Common myeloid progenitor, CD34-positive (primary cell): ENCODE measurements at regions not wholly inside any gene's neighbourhood (a gene's known extent, or its start where the extent isn't known, plus 50 kb on each side); places are given as distances from the start of the nearest gene placed in this dataset.
"Not testable (repeated sequence)": the region's sequence is repeated elsewhere in the genome, so short reads cannot be mapped to it uniquely, and the experiment has no call there.

Experiments
- CTCF ChIA-PET: fragments of 350-600 bp; sonication (Branson Sonifier 250); formaldehyde crosslinking; loops from one replicate; lab custom pipeline; 2021; ENCODE audit warnings: antibody characterized with exemption; lab: Charles Lee
- POLR2A ChIA-PET: fragments of 350-600 bp; sonication (Branson Sonifier 250); formaldehyde crosslinking; loops from one replicate; lab custom pipeline; 2021; ENCODE audit warnings: antibody characterized with exemption; lab: Charles Lee
- DNase-seq, 3 donors: peaks; one replicate each; pipeline versions ENCODE4 v3.0.0 to v3.0.0-alpha.2; 2013
- H3K27ac ChIP-seq, 2 experiments: 1 replicate in 1 of 2; 2 replicates in 1 of 2; pipeline ENCODE4 v1.7.0; 2013; ENCODE audit warnings: inconsistent platforms in 2 of 2, low read length in 2 of 2, mild to moderate bottlenecking in 2 of 2, low read depth in 1 of 2, moderate library complexity in 1 of 2; ENCODE audit not compliant: severe bottlenecking in 2 of 2, insufficient read depth in 1 of 2, poor library complexity in 1 of 2
- H3K27me3 ChIP-seq, 5 experiments: replicated peaks in 2 of 5; 1 replicate in 3 of 5; 2 replicates in 2 of 5; pipeline versions ENCODE4 v1.6.1 to v1.7.0; 2013; ENCODE audit warnings: low read length in 4 of 5, mild to moderate bottlenecking in 2 of 5, moderate library complexity in 2 of 5, inconsistent platforms in 1 of 5; ENCODE audit not compliant: insufficient read depth in 5 of 5, control insufficient read depth in 4 of 5
- H3K36me3 ChIP-seq, 4 experiments: 1 replicate in 2 of 4; 2 replicates in 2 of 4; pipeline versions ENCODE4 v1.6.1 to v1.7.0; 2013; ENCODE audit warnings: low read length in 3 of 4, control low read depth in 1 of 4, mild to moderate bottlenecking in 1 of 4; ENCODE audit not compliant: control insufficient read depth in 4 of 4, insufficient read depth in 4 of 4
- H3K4me1 ChIP-seq, 4 experiments: 1 replicate in 3 of 4; 2 replicates in 1 of 4; pipeline versions ENCODE4 v1.6.1 to v1.7.1; 2013; ENCODE audit warnings: low read length in 3 of 4, mild to moderate bottlenecking in 3 of 4, control low read depth in 1 of 4, inconsistent platforms in 1 of 4, moderate library complexity in 1 of 4; ENCODE audit not compliant: control insufficient read depth in 4 of 4, insufficient read depth in 4 of 4; ENCODE audit errors: control extremely low read depth in 1 of 4
- H3K4me3 ChIP-seq, 7 experiments: 1 replicate in 4 of 7; 2 replicates in 3 of 7; pipeline versions ENCODE4 v1.5.1 to v1.7.0; 2013; ENCODE audit warnings: mild to moderate bottlenecking in 7 of 7, low read length in 6 of 7, moderate library complexity in 6 of 7, inconsistent platforms in 2 of 7, low read depth in 2 of 7, control low read depth in 1 of 7; ENCODE audit not compliant: insufficient read depth in 4 of 7, control insufficient read depth in 1 of 7; ENCODE audit errors: extremely low read depth in 1 of 7
- H3K9me3 ChIP-seq, 5 experiments: 1 replicate in 4 of 5; 2 replicates in 1 of 5; pipeline versions ENCODE4 v1.6.1 to v1.7.1; 2013; ENCODE audit warnings: low read length in 4 of 5, mild to moderate bottlenecking in 2 of 5, inconsistent platforms in 1 of 5, low read depth in 1 of 5, moderate library complexity in 1 of 5; ENCODE audit not compliant: control insufficient read depth in 4 of 5, insufficient read depth in 2 of 5; ENCODE audit errors: control extremely low read depth in 1 of 5
- WGBS: methylation state at CpG from one replicate; pipeline ENCODE4 v1.1.5; 2013; ENCODE audit not compliant: insufficient coverage; 5-methylcytosine and 5-hydroxymethylcytosine counted together

DNA sequence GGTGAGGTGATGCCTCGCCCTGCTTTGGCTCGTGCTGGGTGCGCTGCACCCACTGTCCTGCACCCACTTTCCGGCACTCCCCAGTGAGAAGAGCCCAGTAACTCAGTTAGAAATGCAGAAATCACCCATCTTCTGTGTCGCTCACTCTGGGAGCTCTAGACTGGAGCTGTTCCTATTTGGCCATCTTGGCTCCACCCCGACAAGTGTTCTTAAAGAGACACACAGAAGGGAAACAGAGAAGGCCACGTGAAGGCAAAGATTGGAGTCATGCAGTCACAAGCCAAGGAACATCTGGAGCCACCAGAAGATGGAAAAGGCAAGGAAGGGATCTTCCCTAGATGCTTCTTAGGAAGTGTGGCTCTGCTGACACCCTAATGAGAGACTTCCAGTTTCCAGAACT is 170.6 kb upstream of the C1GALT1 start:
- WGBS = 87% methylated on average over 7 of the region's 7 CpGs
- CTCF ChIA-PET, H3K36me3 ChIP-seq, H3K27me3 ChIP-seq, H3K4me1 ChIP-seq, H3K27ac ChIP-seq, DNase-seq, H3K4me3 ChIP-seq, POLR2A ChIA-PET: not testable (repeated sequence)
- H3K9me3 ChIP-seq = peaks cover 0 to 13% (median 0%) of the 10 kb centered on the region in 5 experiments

DNA sequence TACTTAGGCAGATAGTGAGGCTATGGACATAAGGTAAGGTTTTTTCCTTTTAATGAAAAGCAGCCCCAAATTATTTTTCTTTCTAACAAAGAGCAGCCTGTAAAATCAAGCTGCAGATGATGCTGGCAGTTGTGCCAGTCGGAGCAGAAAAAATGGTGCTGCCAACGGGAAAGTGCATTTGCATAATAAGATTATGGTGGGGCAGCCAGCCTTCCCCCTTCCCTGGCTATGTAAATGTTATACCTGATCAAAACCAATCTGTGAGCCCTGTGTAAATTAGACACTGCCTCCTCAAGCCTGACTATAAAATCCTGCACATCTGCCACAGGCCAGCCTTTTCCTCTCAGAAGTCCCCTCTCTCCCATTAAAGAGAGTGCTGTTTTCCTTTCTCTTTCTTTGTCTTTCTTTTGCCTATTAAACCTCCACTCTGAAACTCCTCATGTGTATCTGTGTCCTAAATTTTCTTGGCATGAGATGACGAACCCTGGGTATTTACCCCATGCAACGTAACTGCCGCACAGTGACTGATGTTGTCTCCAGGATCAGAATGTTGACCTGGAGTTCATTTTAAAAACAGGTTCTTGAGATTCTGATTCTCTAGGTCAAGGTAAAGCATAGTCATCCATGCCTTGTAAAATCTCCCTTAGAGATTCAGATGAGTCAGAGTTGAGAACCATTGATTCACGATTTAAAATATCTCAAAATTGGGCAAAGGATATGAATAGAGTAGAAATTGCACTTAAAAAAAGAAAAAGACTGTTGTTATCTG is 167.3 kb upstream of the C1GALT1 start:
- Histone ChIP-seq H3K27me3 (peaks cover 0 to 2% (median 0%) of the 10 kb centered on the region in 5 experiments), H3K27ac (no peak overlapping the region), H3K4me1 (peaks cover 0 to 9% (median 0%) of the 10 kb centered on the region in 4 experiments), H3K36me3 (no peaks in the 10 kb centered on the region), H3K9me3 (peaks cover 0 to 13% (median 0%) of the 10 kb centered on the region in 5 experiments), H3K4me3 (no peak overlapping the region)
- DNase-seq = no peak
- ChIA-PET CTCF (no interaction called here), POLR2A (no interaction called here)
- 95% methylated on average over 5 of the region's 6 CpGs for WGBS

DNA sequence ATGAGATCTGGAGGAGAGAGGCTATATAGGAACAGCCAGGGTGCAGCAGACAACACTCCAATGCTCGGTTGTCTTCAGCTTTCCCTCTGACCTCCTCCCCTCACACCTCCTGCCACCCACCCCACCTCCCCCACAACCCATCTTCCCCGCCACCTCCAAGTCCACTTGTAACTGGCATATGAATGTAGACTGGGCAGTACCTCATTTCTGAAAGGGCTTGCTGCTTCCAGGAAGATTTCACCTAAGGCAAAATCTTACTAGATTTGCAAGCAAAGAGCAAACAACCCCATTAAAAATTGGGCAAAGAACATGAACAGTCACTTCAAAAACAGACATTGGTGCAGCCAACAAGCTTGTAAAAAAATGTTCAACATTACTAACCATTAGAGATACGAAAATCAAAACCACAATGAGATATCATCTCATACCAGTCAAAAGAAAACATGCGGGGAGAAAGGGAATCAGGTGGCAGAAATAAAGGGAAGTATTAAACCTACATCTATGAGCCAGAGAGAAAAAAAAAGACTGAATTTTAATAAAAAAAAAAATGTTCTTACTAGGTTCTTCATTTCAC is 164.6 kb upstream of the C1GALT1 start:
- H3K9me3 ChIP-seq = no peaks in the 10 kb centered on the region
- CTCF ChIA-PET = no interaction called here
- WGBS = 100% methylated on average over 1 of the region's 4 CpGs

DNA sequence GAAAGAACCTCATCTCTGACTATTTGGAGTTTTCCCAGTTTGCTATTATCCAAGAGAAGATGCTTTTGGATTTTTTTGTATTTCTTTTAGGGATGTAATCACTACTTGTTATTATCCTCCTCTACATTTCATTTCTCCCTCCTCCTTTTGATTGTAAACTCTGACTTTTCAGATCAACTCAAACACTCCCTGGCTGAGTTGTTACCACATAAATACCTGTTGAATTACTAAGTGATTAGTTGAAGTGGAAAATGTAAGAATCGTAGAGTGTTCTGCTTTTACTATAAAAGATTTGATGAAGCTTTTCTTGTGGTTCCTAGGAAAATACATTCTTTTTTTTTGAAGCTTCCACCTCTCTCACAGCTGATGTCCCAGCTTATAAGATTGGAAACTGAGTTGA is 164.1 kb upstream of the C1GALT1 start:
- Histone ChIP-seq H3K36me3 (no peaks in the 10 kb centered on the region), H3K4me3 (no peak overlapping the region), H3K9me3 (no peaks in the 10 kb centered on the region), H3K27me3 (peaks cover 0 to 2% (median 0%) of the 10 kb centered on the region in 5 experiments), H3K4me1 (peaks cover 0 to 9% (median 0%) of the 10 kb centered on the region in 4 experiments), H3K27ac (no peak overlapping the region)
- ChIA-PET CTCF (no interaction called here), POLR2A (no interaction called here)
- 100% methylated on average over 1 of the region's 1 CpG for WGBS
- DNase-seq = peak in 1 of 3 donors; percentile 1

More for the DNA sequence above, 164.6 kb upstream of the C1GALT1 start:
- H3K4me3 ChIP-seq = no peak overlapping the region
- H3K36me3 ChIP-seq = no peaks in the 10 kb centered on the region
- peaks cover 0 to 9% (median 0%) of the 10 kb centered on the region in 4 experiments for H3K4me1 ChIP-seq
- POLR2A ChIA-PET = no interaction called here
- peak; percentile 16 to 73 (median 64) for DNase-seq
- peaks cover 0 to 2% (median 0%) of the 10 kb centered on the region in 5 experiments for H3K27me3 ChIP-seq
- no peak overlapping the region for H3K27ac ChIP-seq

DNA sequence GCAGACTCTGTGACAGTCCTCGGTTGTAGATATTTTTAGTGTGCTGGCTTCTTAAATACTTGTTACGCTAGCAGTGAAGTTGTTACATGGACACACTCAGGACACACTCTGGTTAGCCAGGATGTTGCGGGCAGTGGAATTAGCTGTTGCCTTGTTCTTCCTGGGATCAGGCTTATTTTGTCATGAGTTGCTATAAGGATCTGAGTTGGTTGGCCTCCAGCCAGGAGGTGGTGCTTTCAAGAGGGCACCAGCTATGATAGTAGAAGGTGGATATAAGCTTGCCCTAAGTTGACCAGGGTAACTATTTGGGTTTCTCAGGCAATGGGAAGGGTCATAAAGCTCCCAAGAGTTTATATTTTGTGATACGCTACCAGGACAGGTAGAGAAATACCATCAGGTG is 150.1 kb upstream of the C1GALT1 start:
- ChIA-PET CTCF (no interaction called here), POLR2A (no interaction called here)
- no peak for DNase-seq
- Histone ChIP-seq H3K27me3 (no peaks in the 10 kb centered on the region), H3K36me3 (no peaks in the 10 kb centered on the region), H3K27ac (no peak overlapping the region), H3K4me1 (no peaks in the 10 kb centered on the region), H3K9me3 (peaks cover 0 to 2% (median 0%) of the 10 kb centered on the region in 5 experiments), H3K4me3 (no peak overlapping the region)
- 98% methylated on average over 4 of the region's 4 CpGs for WGBS

DNA sequence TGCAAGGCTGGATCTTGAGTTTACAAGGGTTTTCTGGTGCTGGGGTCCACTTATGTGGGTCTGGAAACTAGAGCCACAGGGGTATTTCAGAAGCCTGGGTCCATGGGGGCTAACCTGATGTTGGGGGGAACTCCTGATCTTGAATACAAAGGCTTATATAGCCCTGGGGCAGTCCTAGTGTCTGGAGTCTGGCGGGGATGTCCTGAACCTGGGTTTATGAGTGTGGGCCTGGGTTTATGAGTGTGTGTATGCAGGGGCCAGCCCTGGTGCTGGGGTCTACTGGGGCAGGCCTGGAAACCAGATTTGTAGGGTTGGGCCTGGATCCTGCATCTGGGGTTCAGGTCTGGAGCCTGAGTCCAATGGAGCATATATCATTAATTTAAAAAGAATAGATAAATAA is 146.5 kb upstream of the C1GALT1 start:
- peaks cover 0 to under 1% (median 0%) of the 10 kb centered on the region in 5 experiments for H3K9me3 ChIP-seq
- no peak overlapping the region for H3K27ac ChIP-seq
- no peaks in the 10 kb centered on the region for H3K36me3 ChIP-seq
- no peak for DNase-seq
- ChIA-PET POLR2A (no interaction called here), CTCF (no interaction called here)
- WGBS = no CpG with 5 or more reads among the region's 1 CpG
- no peak overlapping the region for H3K4me3 ChIP-seq
- no peaks in the 10 kb centered on the region for H3K27me3 ChIP-seq
- H3K4me1 ChIP-seq = no peaks in the 10 kb centered on the region

DNA sequence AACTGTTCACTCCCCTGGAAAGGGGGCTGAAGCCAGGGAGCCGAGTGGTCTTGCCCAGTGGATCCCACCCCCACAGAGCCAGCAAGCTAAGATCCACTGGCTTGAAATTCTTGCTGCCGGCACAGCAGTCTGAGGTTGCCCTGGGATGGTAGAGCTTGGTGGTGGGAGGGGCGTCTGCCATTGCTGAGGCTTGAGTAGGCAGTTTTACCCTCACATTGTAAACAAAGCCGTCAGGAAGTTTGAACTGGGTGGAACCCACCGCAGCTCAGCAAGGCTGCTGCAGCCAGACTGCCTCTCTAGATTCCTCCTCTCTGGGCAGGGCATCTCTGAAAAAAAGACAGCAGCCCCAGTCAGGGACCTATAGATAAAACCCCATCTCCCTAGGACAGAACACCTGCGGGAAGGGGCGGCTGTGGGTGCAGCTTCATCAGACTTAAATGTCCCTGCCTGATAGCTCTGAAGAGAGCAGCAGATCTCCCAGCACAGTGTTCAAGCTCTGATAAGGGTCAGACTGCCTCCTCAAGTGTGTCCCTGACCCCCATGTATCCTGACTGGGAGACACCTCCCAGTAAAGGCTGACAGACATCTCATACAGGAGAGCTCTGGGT is 140.0 kb upstream of the C1GALT1 start:
- H3K4me1 ChIP-seq, H3K27ac ChIP-seq, POLR2A ChIA-PET, H3K9me3 ChIP-seq, H3K4me3 ChIP-seq, H3K36me3 ChIP-seq, CTCF ChIA-PET, H3K27me3 ChIP-seq: not testable (repeated sequence)
- peak in 2 of 3 donors; percentile 11 to 49 for DNase-seq
- 93% methylated on average over 5 of the region's 7 CpGs for WGBS
